Non-pigmented ciliary epithelial cell (primary cell): ENCODE measurements at regions not wholly inside any gene's neighbourhood (a gene's known extent, or its start where the extent isn't known, plus 50 kb on each side); places are given as distances from the start of the nearest gene placed in this dataset.

ENCODE experiments used
- DNase-seq: peaks from one replicate; pipeline ENCODE4 v3.0.0-alpha.2; 2010; ENCODE audit warnings: low read depth

DNA sequence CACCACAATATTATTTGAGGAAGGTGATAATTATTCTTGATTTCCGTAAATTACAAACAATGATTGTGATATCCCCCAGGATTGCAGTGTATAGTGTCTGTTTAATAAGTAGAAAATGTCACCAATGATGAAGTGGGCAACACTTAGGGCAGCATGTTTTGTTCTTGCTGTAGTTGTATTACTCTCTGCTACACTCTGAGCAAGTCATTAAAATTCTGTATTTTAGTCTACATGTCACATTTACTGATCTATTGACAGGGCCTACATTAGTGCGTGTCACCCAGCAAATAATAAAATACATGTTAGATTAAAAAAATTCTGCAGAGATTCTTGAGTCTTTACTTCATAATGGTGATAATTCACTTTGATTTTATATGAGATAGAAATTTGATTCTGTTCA, 247.6 kb downstream of the TMX3 start:
- no peak for DNase-seq

GRCh38 chr18:68466672-68467071, 248.2 kb downstream of the TMX3 start:
- no peak for DNase-seq

DNA sequence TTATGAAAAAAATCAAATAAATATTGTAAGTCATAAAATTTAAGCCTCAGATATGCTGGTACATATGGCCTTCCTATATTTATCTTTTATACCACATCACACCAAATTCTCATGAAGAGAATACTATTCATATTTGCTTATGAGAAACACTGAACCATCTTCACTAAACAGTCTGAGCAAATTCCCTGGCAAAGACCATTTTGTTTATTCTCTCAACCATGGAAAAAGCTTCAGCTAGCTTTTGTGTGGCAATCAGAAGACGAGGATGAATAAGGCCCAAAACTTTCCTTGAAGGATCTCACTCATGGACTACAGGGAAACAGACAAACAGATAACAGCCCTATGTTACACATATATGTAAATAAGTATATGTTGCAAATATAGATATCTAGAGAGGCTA, 252.1 kb downstream of the TMX3 start:
- no peak for DNase-seq

- no peak for DNase-seq
Measured at GRCh38 chr18:68462148-68462547, 252.8 kb downstream of the TMX3 start.

DNA sequence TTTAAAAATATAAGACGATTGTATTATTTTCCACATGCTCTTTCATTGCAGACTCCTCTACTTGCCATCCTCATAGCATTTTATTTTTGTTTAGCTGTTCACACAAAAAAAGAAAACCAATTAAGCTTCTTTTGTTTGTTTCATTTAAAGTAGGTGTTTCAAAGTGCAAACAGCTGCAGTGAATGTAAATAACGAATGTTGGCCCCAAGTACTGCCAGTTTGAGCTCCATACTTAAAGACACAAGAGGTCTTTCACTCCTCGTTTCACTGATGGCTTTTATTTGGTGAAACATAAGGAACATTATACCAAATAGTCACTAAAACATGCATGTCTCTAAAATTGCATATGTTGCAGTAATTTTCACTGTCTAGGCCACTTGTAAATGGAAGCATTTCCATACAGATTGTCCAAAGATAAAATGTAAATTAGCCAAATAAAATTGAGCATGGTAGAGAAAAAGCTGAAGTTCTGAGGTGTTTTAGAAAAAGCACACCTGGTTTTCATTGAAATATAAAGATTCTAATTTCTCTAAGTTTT, 253.4 kb downstream of the TMX3 start:
- DNase-seq, result no peak

DNA sequence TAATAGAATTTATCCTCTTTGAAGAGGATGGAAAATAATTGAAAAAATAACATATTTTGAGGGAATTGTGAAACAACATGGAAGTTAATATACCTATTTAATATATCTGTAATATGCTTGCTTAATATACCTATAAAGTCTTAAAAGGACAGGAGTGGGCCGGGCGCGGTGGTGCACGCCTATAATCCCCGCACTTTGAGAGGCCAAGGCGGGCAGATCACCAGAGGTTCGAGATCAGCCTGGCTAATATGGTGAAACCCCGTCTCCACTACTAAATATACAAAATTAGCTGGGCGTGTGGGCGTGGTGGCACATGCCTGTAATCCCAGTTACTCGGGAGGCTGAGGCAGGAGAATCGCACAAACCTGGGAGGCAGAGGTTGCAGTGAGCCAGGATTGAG, 254.9 kb downstream of the TMX3 start:
- no peak for DNase-seq

GRCh38 chr18:68456985-68457384, 257.9 kb downstream of the TMX3 start:
- no peak for DNase-seq

- DNase-seq, result no peak
Measured at GRCh38 chr18:68455229-68455603, 259.7 kb downstream of the TMX3 start.

DNA sequence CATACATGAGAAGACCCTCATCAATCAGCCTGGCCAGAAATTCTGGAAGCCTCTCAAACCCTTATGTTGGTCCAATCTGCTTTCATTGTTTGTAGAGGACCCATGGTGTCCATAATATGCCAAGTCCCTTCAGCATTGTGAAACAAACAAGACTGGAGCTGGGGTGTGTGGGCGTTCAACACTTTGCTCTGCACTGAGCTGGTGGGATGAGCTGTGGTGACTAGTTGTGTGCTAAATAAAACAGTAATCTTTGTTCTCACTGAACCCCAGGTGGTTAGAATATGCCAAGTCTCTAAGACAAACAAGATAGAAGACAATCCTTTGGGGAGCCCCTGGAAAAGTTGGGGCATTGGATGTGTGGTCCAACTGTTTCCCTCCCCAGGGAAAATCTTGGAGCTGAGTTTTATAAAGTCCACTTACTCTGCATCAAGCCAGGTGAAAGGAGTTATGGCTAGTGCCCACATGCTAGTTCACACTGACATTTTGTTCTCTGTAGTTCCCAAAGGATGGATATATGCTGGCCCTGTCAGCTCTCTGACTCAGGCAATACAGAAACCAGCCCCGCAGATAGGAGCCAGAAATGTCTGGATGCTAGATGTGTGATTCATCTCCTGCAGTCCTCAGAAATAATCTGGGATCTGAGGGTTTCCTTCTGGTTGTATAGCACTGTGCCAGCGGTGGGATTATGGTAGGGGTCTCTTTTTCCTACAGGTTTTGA, 260.2 kb downstream of the TMX3 start:
- no peak for DNase-seq

- DNase-seq, result no peak
Measured at GRCh38 chr18:68449292-68449691, 265.6 kb downstream of the TMX3 start.

- DNase-seq, result no peak
Measured at GRCh38 chr18:68448736-68449135, 266.2 kb downstream of the TMX3 start.

- DNase-seq, result no peak
Measured at GRCh38 chr18:68447286-68447685, 267.6 kb downstream of the TMX3 start.

DNA sequence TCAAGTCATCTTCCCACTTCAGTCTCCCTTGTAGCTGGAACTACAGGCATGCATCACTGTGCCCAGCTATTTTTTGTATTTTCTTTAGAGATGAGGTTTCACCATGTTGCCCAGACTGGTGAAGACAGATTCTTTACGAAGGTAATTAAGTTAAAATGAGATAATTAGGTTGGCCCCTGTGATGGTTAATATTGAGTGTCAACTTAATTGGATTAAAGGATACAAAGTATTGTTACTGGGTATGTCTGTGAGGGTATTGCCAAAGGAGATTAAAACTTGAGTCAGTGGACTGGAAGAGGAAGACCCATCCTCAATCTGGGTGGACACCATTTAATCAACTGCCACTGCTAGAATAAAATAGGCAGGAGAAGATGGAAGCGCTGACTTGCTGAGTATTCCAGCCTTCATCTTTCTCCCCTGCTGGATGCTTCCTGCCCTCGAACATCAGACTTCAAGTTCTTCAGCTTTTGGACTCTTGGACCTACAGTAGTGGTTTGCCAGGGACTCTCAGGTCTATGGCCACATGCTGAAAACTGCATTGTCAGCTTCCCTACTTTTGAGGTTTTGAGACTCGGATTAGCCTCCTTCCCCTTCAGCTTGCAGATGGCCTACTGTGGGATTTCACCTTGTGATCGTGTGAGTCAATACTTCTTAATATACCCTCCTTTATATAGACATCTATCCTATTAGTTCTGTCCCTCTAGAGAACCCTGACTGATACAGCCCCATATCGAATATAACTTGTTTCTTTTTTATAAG, 269.1 kb downstream of the TMX3 start:
- DNase-seq, result no peak

- DNase-seq, result no peak
Measured at GRCh38 chr18:68445136-68445535, 269.8 kb downstream of the TMX3 start.

DNA sequence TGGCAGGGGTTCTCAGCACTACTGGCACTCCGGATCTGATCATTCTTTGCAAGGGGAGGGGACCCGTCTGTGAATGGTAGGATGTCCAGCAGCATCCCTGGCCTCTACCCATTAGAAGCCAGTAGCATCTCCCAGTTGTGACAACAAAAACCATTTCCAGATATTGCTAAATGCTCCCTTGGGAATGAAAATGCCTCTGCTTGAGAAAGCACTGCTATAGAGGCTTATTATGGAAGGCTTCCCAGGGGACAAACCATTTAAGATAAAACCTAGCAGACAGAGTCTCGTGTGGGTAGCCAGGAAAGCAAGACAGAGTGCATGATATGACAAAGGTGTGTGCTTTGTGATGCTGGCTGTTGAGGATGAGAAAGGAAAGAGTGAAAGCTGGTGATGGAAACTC, 273.7 kb downstream of the TMX3 start:
- DNase-seq, result no peak

DNA sequence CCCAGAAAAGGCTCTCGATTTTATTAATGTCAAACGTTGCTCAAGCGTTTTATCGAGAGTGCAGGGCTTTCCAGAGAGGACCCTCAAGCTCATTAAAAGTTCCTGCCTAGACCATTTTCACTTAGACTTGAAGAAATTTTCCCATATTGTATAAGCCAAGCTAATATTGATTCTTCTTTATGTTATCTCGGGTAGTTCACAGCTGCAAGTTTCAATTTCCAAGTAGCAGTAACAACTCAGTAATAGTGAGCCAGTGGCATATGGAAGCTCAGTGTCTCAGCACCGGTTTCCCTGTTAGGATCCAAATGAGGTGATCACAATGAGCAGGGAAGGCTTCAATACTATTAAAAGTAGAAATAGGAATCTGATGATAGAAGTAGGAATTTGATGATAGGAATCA, 274.5 kb downstream of the TMX3 start:
- no peak for DNase-seq

GRCh38 chr18:68439642-68440041, 275.3 kb downstream of the TMX3 start:
- DNase-seq, result no peak

GRCh38 chr18:68438983-68439382, 275.9 kb downstream of the TMX3 start:
- DNase-seq, result no peak

DNA sequence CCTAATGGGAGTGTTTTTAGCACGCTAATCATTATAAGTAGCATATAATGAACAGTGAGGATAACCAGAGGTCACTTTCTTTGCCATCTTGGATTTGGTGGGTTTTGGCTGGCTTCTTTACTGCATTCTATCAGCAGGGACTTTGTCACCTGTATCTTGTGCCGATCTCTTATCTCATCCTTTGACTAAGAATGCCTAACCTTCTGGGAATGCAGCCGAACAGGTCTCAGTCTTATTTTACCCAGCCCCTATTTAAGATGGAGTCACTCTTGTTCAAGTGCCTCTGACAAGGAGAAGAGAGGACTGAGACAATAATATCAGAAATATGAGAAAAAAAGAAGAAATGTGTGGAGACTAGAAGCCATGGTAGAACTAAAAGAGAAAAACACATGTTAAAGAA, 276.4 kb downstream of the TMX3 start:
- no peak for DNase-seq

- no peak for DNase-seq
Measured at GRCh38 chr18:68436485-68436884, 278.4 kb downstream of the TMX3 start.

DNA sequence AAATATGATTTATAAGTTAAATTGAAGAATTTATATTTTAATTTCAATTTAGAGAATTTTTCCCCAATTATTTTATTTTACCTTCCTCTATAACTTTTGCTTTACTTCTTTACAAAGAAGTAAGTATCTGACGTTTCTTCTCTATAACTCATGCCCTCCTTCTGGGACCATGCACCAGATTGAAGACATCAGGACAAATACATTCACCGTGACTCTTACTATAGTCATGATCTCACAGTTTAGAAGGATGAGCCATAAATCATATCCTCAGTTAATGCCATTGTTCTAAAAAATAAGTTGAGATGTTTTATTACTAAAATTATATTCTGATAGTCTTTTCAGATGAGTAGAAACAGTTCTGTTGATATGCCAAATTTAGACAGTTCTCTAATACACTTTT, 279.3 kb downstream of the TMX3 start:
- DNase-seq, result no peak

DNA sequence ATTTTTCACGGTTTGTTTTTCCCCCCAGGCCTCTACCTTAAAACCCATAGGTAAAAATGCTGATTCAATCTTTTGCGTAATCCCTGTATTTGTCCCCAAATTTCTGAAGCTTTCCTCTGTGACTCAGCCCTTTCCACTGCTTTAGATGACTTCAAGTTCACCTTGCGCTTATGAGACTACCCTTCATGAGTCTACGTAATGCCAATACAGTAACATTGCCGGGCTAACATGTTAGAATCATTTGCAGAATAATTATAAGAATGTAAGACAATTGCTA, 283.0 kb downstream of the TMX3 start:
- DNase-seq, result no peak

GRCh38 chr18:68431111-68431921, 283.6 kb downstream of the TMX3 start:
- DNase-seq, result no peak
